ENCODE measurements at regions not wholly inside any gene's neighbourhood (a gene's known extent, or its start where the extent isn't known, plus 50 kb on each side); places are given as distances from the start of the nearest gene placed in this dataset.

GRCh38 chr2:118699447-118700175, 147.8 kb downstream of the EN1 start:
- Mint-ChIP-seq H3K9me3 (peaks cover 21% of the 10 kb centered on the region), H3K4me1 (ENCODE audit: low read depth) (no peaks in the 10 kb centered on the region), H3K27ac (no peak overlapping the region), H3K36me3 (ENCODE audit: low read depth) (no peaks in the 10 kb centered on the region), H3K27me3 (no peaks in the 10 kb centered on the region), H3K4me3 (no peak overlapping the region)
- intact Hi-C loops (cut with micrococcal nuclease): no loop called here

GRCh38 chr2:118698564-118698963, 148.9 kb downstream of the EN1 start:
- no peak overlapping the region for H3K4me3 Mint-ChIP-seq
- no peak overlapping the region for H3K27ac Mint-ChIP-seq

GRCh38 chr2:118697781-118698180, 149.7 kb downstream of the EN1 start:
- H3K36me3 Mint-ChIP-seq (ENCODE audit: low read depth): no peaks in the 10 kb centered on the region
- H3K27ac Mint-ChIP-seq: no peak overlapping the region
- intact Hi-C loops (cut with micrococcal nuclease): no loop called here
- H3K9me3 Mint-ChIP-seq: peaks cover 21% of the 10 kb centered on the region
- no peak overlapping the region for H3K4me3 Mint-ChIP-seq
- no peaks in the 10 kb centered on the region for H3K27me3 Mint-ChIP-seq
- no peaks in the 10 kb centered on the region for H3K4me1 Mint-ChIP-seq (ENCODE audit: low read depth)

More at GRCh38 chr2:118698564-118698963, 148.9 kb downstream of the EN1 start:
- Mint-ChIP-seq H3K36me3 (ENCODE audit: low read depth) (no peaks in the 10 kb centered on the region), H3K4me1 (ENCODE audit: low read depth) (no peaks in the 10 kb centered on the region), H3K9me3 (peaks cover 21% of the 10 kb centered on the region), H3K27me3 (no peaks in the 10 kb centered on the region)
- intact Hi-C loops (cut with micrococcal nuclease): no loop called here

- H3K9me3 Mint-ChIP-seq: peaks cover 21% of the 10 kb centered on the region
- H3K4me1 Mint-ChIP-seq (ENCODE audit: low read depth): no peaks in the 10 kb centered on the region
- no peak overlapping the region for H3K4me3 Mint-ChIP-seq
- no peaks in the 10 kb centered on the region for H3K27me3 Mint-ChIP-seq
- no peak overlapping the region for H3K27ac Mint-ChIP-seq
- H3K36me3 Mint-ChIP-seq (ENCODE audit: low read depth): no peaks in the 10 kb centered on the region
- intact Hi-C loops (cut with micrococcal nuclease): no loop called here
Observed at GRCh38 chr2:118696786-118697465, 150.5 kb downstream of the EN1 start.

GRCh38 chr2:118693287-118693822, 154.1 kb downstream of the EN1 start:
- Mint-ChIP-seq H3K27ac (no peak overlapping the region), H3K27me3 (no peaks in the 10 kb centered on the region), H3K36me3 (ENCODE audit: low read depth) (no peaks in the 10 kb centered on the region), H3K4me1 (ENCODE audit: low read depth) (no peaks in the 10 kb centered on the region), H3K9me3 (peaks cover 32% of the 10 kb centered on the region), H3K4me3 (no peak overlapping the region)
- intact Hi-C loops (cut with micrococcal nuclease): no loop called here

GRCh38 chr2:118689874-118690273, 157.6 kb downstream of the EN1 start:
- H3K36me3 Mint-ChIP-seq (ENCODE audit: low read depth): no peaks in the 10 kb centered on the region
- intact Hi-C loops (cut with micrococcal nuclease): no loop called here
- no peak overlapping the region for H3K4me3 Mint-ChIP-seq
- no peaks in the 10 kb centered on the region for H3K4me1 Mint-ChIP-seq (ENCODE audit: low read depth)
- H3K9me3 Mint-ChIP-seq: peaks cover 14% of the 10 kb centered on the region
- no peaks in the 10 kb centered on the region for H3K27me3 Mint-ChIP-seq
- no peak overlapping the region for H3K27ac Mint-ChIP-seq

- Mint-ChIP-seq H3K27ac (no peak overlapping the region), H3K4me1 (ENCODE audit: low read depth) (no peaks in the 10 kb centered on the region), H3K36me3 (ENCODE audit: low read depth) (no peaks in the 10 kb centered on the region), H3K9me3 (peaks cover 10% of the 10 kb centered on the region), H3K27me3 (no peaks in the 10 kb centered on the region), H3K4me3 (no peak overlapping the region)
- intact Hi-C loops (cut with micrococcal nuclease): no loop called here
Observed at GRCh38 chr2:118689456-118689855, 158.0 kb downstream of the EN1 start.

GRCh38 chr2:118689033-118689432, 158.4 kb downstream of the EN1 start:
- H3K4me3 Mint-ChIP-seq: no peak overlapping the region
- no peaks in the 10 kb centered on the region for H3K4me1 Mint-ChIP-seq (ENCODE audit: low read depth)
- H3K27ac Mint-ChIP-seq: no peak overlapping the region
- no peaks in the 10 kb centered on the region for H3K27me3 Mint-ChIP-seq
- H3K36me3 Mint-ChIP-seq (ENCODE audit: low read depth): no peaks in the 10 kb centered on the region
- H3K9me3 Mint-ChIP-seq: peaks cover 10% of the 10 kb centered on the region
- intact Hi-C loops (cut with micrococcal nuclease): no loop called here

GRCh38 chr2:118687698-118688097, 159.8 kb downstream of the EN1 start:
- H3K4me3 Mint-ChIP-seq: no peak overlapping the region
- intact Hi-C loops (cut with micrococcal nuclease): no loop called here
- H3K9me3 Mint-ChIP-seq: peaks cover 10% of the 10 kb centered on the region
- H3K27me3 Mint-ChIP-seq: no peaks in the 10 kb centered on the region
- no peak overlapping the region for H3K27ac Mint-ChIP-seq
- no peaks in the 10 kb centered on the region for H3K4me1 Mint-ChIP-seq (ENCODE audit: low read depth)
- no peaks in the 10 kb centered on the region for H3K36me3 Mint-ChIP-seq (ENCODE audit: low read depth)

- Mint-ChIP-seq H3K4me1 (ENCODE audit: low read depth) (no peaks in the 10 kb centered on the region), H3K36me3 (ENCODE audit: low read depth) (no peaks in the 10 kb centered on the region), H3K4me3 (no peak overlapping the region), H3K9me3 (peaks cover 10% of the 10 kb centered on the region), H3K27ac (no peak overlapping the region), H3K27me3 (no peaks in the 10 kb centered on the region)
- intact Hi-C loops (cut with micrococcal nuclease): no loop called here
Observed at GRCh38 chr2:118687192-118687591, 160.3 kb downstream of the EN1 start.

- Mint-ChIP-seq H3K4me1 (ENCODE audit: low read depth) (no peaks in the 10 kb centered on the region), H3K27me3 (no peaks in the 10 kb centered on the region), H3K27ac (no peak overlapping the region), H3K4me3 (no peak overlapping the region), H3K36me3 (ENCODE audit: low read depth) (no peaks in the 10 kb centered on the region), H3K9me3 (peaks cover 5% of the 10 kb centered on the region)
- intact Hi-C loops (cut with micrococcal nuclease): no loop called here
Observed at GRCh38 chr2:118686346-118686745, 161.1 kb downstream of the EN1 start.

- no peak overlapping the region for H3K4me3 Mint-ChIP-seq
- no peaks in the 10 kb centered on the region for H3K9me3 Mint-ChIP-seq
- no peaks in the 10 kb centered on the region for H3K4me1 Mint-ChIP-seq (ENCODE audit: low read depth)
- H3K36me3 Mint-ChIP-seq (ENCODE audit: low read depth): no peaks in the 10 kb centered on the region
- H3K27me3 Mint-ChIP-seq: no peaks in the 10 kb centered on the region
- intact Hi-C loops (cut with micrococcal nuclease): no loop called here
- H3K27ac Mint-ChIP-seq: no peak overlapping the region
Observed at GRCh38 chr2:118683460-118683859, 164.0 kb downstream of the EN1 start.

GRCh38 chr2:118678985-118679384, 168.5 kb downstream of the EN1 start:
- Mint-ChIP-seq H3K4me1 (ENCODE audit: low read depth) (no peaks in the 10 kb centered on the region), H3K36me3 (ENCODE audit: low read depth) (no peaks in the 10 kb centered on the region), H3K9me3 (no peaks in the 10 kb centered on the region), H3K4me3 (no peak overlapping the region), H3K27ac (no peak overlapping the region), H3K27me3 (peaks cover 1% of the 10 kb centered on the region)
- intact Hi-C loops (cut with micrococcal nuclease): no loop called here

- Mint-ChIP-seq H3K36me3 (ENCODE audit: low read depth) (no peaks in the 10 kb centered on the region), H3K27ac (no peak overlapping the region), H3K4me1 (ENCODE audit: low read depth) (no peaks in the 10 kb centered on the region), H3K4me3 (no peak overlapping the region), H3K9me3 (no peaks in the 10 kb centered on the region), H3K27me3 (peaks cover 1% of the 10 kb centered on the region)
- intact Hi-C loops (cut with micrococcal nuclease): no loop called here
Observed at GRCh38 chr2:118677546-118677945, 169.9 kb downstream of the EN1 start.
